ENCODE measurements at regions not wholly inside any gene's neighbourhood (a gene's known extent, or its start where the extent isn't known, plus 50 kb on each side); places are given as distances from the start of the nearest gene placed in this dataset.
"Not testable (repeated sequence)": the region's sequence is repeated elsewhere in the genome, so short reads cannot be mapped to it uniquely, and the experiment has no call there.

DNA sequence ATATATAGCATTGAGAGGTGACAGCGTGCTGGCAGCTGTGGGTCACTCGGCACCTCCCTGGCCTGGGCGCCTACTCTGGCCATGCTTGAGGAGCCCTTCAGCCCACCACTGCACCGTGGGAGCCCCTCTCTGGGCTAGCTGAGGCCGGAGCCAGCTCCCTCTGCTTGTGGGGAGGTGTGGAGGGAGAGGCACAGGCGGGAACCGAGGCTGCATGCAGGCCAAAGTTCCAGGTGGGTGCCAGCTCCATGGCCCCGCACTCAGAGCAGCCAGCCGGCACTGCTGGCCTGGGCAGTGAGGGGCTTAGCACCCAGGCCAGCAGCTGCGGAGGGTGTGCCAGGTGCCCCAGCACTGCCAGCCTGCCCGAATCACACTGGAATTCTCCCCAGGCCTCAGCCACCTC is 299.9 kb upstream of the PABPC4L start:
- TF ChIP-seq, protein P1, sequence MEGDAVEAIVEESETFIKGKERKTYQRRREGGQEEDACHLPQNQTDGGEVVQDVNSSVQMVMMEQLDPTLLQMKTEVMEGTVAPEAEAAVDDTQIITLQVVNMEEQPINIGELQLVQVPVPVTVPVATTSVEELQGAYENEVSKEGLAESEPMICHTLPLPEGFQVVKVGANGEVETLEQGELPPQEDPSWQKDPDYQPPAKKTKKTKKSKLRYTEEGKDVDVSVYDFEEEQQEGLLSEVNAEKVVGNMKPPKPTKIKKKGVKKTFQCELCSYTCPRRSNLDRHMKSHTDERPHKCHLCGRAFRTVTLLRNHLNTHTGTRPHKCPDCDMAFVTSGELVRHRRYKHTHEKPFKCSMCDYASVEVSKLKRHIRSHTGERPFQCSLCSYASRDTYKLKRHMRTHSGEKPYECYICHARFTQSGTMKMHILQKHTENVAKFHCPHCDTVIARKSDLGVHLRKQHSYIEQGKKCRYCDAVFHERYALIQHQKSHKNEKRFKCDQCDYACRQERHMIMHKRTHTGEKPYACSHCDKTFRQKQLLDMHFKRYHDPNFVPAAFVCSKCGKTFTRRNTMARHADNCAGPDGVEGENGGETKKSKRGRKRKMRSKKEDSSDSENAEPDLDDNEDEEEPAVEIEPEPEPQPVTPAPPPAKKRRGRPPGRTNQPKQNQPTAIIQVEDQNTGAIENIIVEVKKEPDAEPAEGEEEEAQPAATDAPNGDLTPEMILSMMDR (IDR thresholded peaks at IDR 0.05): not testable (repeated sequence)
- TF ChIP-seq EP300 (IDR thresholded peaks at IDR 0.05); RFX5 (IDR thresholded peaks at IDR 0.05); MAFK (IDR thresholded peaks at IDR 0.05; ENCODE audit: partially characterized antibody): not testable (repeated sequence)

Measured in A549 (cell line).